ENCODE measurements at regions not wholly inside any gene's neighbourhood (a gene's known extent, or its start where the extent isn't known, plus 50 kb on each side); places are given as distances from the start of the nearest gene placed in this dataset.
A peak's percentile ranks its signal among the peaks of the same experiment; 100 is the strongest.

- TF ChIP-seq CTCF (IDR thresholded peaks at IDR 0.05) (peak; percentile 31 to 52 (median 39)), POLR2A (IDR thresholded peaks at IDR 0.05) (no peak), EP300 (IDR thresholded peaks at IDR 0.05) (no peak)
These were observed 94.0 kb downstream of the KLF12 start for GRCh38 chr13:74040200-74040599.
